Small intestine (tissue), 7 donors: ENCODE measurements at regions not wholly inside any gene's neighbourhood (a gene's known extent, or its start where the extent isn't known, plus 50 kb on each side); places are given as distances from the start of the nearest gene placed in this dataset.
"Not testable (repeated sequence)": the region's sequence is repeated elsewhere in the genome, so short reads cannot be mapped to it uniquely, and the experiment has no call there.

ENCODE experiments used
- DNase-seq, 2 donors: peaks; one replicate each; pipeline versions ENCODE4 v3.0.0 to v3.0.0-alpha.2; 2013
- FAIRE-seq: peaks from 2 replicates; lab custom pipeline; 2012; peaks lifted over from hg19 to GRCh38; lab: Jason Lieb, UNC
- H3K27ac ChIP-seq, 3 donors: one replicate each; pipeline ENCODE4 v1.5.1; 2013; ENCODE audit warnings: low read length in 2 of 3, mild to moderate bottlenecking in 2 of 3, control low read depth in 1 of 3, inconsistent platforms in 1 of 3, low read depth in 1 of 3, moderate library complexity in 1 of 3
- H3K27me3 ChIP-seq, 3 donors: one replicate each; pipeline ENCODE4 v1.6.1; 2013; ENCODE audit warnings: low read length in 3 of 3, inconsistent platforms in 1 of 3; ENCODE audit not compliant: control insufficient read depth in 3 of 3, insufficient read depth in 3 of 3
- H3K36me3 ChIP-seq, 3 donors: one replicate each; pipeline ENCODE4 v1.6.1; 2013; ENCODE audit warnings: low read length in 3 of 3, inconsistent platforms in 1 of 3, low read depth in 1 of 3, mild to moderate bottlenecking in 1 of 3, moderate library complexity in 1 of 3; ENCODE audit not compliant: control insufficient read depth in 3 of 3, insufficient read depth in 2 of 3
- H3K4me1 ChIP-seq, 3 donors: one replicate each; pipeline ENCODE4 v1.6.1; 2013; ENCODE audit warnings: low read length in 2 of 3, inconsistent platforms in 1 of 3, low read depth in 1 of 3, mild to moderate bottlenecking in 1 of 3, moderate library complexity in 1 of 3; ENCODE audit not compliant: control insufficient read depth in 3 of 3, insufficient read depth in 2 of 3
- H3K4me3 ChIP-seq, 3 donors: one replicate each; pipeline ENCODE4 v1.5.1; 2013; ENCODE audit warnings: low read length in 3 of 3, control low read depth in 1 of 3, inconsistent platforms in 1 of 3, low read depth in 1 of 3, mild to moderate bottlenecking in 1 of 3, moderate library complexity in 1 of 3
- H3K9me3 ChIP-seq, 2 donors: one replicate each; pipeline ENCODE4 v1.6.1; 2013; ENCODE audit warnings: low read depth in 1 of 2, low read length in 1 of 2; ENCODE audit not compliant: control insufficient read depth in 2 of 2, insufficient read depth in 1 of 2
- WGBS, 3 donors: extraction: QIAGEN DNeasy Blood & Tissue Kit; methylation state at CpG; one replicate each; pipeline ENCODE4 v1.1.7; 2013; 5-methylcytosine and 5-hydroxymethylcytosine counted together
- donor health status: healthy with polysubstance abuse.
- donor health status: control.
- donor health status: control.
- donor health status: Bipolar disorder and iron deficiency.
- donor health status: healthy.

- DNase-seq = no peak
- Histone ChIP-seq H3K9me3 (no peaks in the 10 kb centered on the region), H3K27me3 (no peaks in the 10 kb centered on the region), H3K36me3 (no peaks in the 10 kb centered on the region), H3K4me3 (no peak overlapping the region), H3K27ac (no peak overlapping the region), H3K4me1 (no peaks in the 10 kb centered on the region)
- WGBS, 3 donors = 77 to 81% (median 77%) methylated on average over 4 of the region's 4 CpGs
- FAIRE-seq = no peak
These were observed 166.3 kb upstream of the NYAP2 start for GRCh38 chr2:225233234-225233633.

GRCh38 chr2:225231900-225232299, 167.6 kb upstream of the NYAP2 start:
- Histone ChIP-seq H3K4me3 (no peak overlapping the region), H3K9me3 (no peaks in the 10 kb centered on the region), H3K27me3 (no peaks in the 10 kb centered on the region), H3K27ac (no peak overlapping the region), H3K4me1 (no peaks in the 10 kb centered on the region), H3K36me3 (no peaks in the 10 kb centered on the region)
- DNase-seq (no peak), FAIRE-seq (no peak)
- WGBS, 3 donors = 90 to 92% (median 92%) methylated on average over 6 of the region's 6 CpGs

- H3K27me3 ChIP-seq, H3K9me3 ChIP-seq, FAIRE-seq, H3K36me3 ChIP-seq, H3K4me1 ChIP-seq, H3K4me3 ChIP-seq, H3K27ac ChIP-seq, DNase-seq: not testable (repeated sequence)
- 86 to 92% (median 92%) methylated on average over 24 to 31 of the region's 31 CpGs for WGBS, 3 donors
These were observed 170.2 kb upstream of the NYAP2 start for GRCh38 chr2:225229346-225229745.

GRCh38 chr2:225226441-225226840, 173.1 kb upstream of the NYAP2 start:
- H3K27me3 ChIP-seq = no peaks in the 10 kb centered on the region
- 88 to 91% (median 88%) methylated on average over 4 of the region's 4 CpGs for WGBS, 3 donors
- no peaks in the 10 kb centered on the region for H3K4me1 ChIP-seq
- FAIRE-seq = no peak
- DNase-seq = no peak
- H3K4me3 ChIP-seq = no peak overlapping the region
- no peaks in the 10 kb centered on the region for H3K9me3 ChIP-seq
- no peak overlapping the region for H3K27ac ChIP-seq
- H3K36me3 ChIP-seq = no peaks in the 10 kb centered on the region

- H3K36me3 ChIP-seq = no peaks in the 10 kb centered on the region
- DNase-seq = no peak
These were observed 176.2 kb upstream of the NYAP2 start for GRCh38 chr2:225223301-225223700.

GRCh38 chr2:225207471-225207870, 165.2 kb upstream of the DOCK10 start:
- DNase-seq = no peak
- Histone ChIP-seq H3K4me3 (no peak overlapping the region), H3K27me3 (no peaks in the 10 kb centered on the region), H3K4me1 (no peaks in the 10 kb centered on the region), H3K36me3 (no peaks in the 10 kb centered on the region), H3K27ac (no peak overlapping the region), H3K9me3 (no peaks in the 10 kb centered on the region)
- FAIRE-seq = no peak
- 52 to 59% (median 54%) methylated on average over 3 of the region's 3 CpGs for WGBS, 3 donors

More at GRCh38 chr2:225223301-225223700, 176.2 kb upstream of the NYAP2 start:
- no peak overlapping the region for H3K4me3 ChIP-seq
- no peaks in the 10 kb centered on the region for H3K9me3 ChIP-seq
- H3K4me1 ChIP-seq = no peaks in the 10 kb centered on the region
- H3K27me3 ChIP-seq = no peaks in the 10 kb centered on the region
- H3K27ac ChIP-seq = no peak overlapping the region
- FAIRE-seq = no peak

GRCh38 chr2:225207043-225207442, 164.8 kb upstream of the DOCK10 start:
- no peaks in the 10 kb centered on the region for H3K9me3 ChIP-seq
- no peak overlapping the region for H3K4me3 ChIP-seq
- H3K4me1 ChIP-seq = no peaks in the 10 kb centered on the region
- FAIRE-seq (no peak), DNase-seq (no peak)
- H3K27me3 ChIP-seq = no peaks in the 10 kb centered on the region
- no peak overlapping the region for H3K27ac ChIP-seq
- 63 to 82% (median 70%) methylated on average over 1 of the region's 1 CpG for WGBS, 3 donors
- no peaks in the 10 kb centered on the region for H3K36me3 ChIP-seq

GRCh38 chr2:225196579-225196978, 154.3 kb upstream of the DOCK10 start:
- no peaks in the 10 kb centered on the region for H3K4me1 ChIP-seq

GRCh38 chr2:225192869-225193268, 150.6 kb upstream of the DOCK10 start:
- DNase-seq (no peak), FAIRE-seq (no peak)
- no peaks in the 10 kb centered on the region for H3K9me3 ChIP-seq
- 87 to 95% (median 89%) methylated on average over 3 of the region's 3 CpGs for WGBS, 3 donors
- no peaks in the 10 kb centered on the region for H3K36me3 ChIP-seq
- no peaks in the 10 kb centered on the region for H3K4me1 ChIP-seq
- H3K27me3 ChIP-seq = no peaks in the 10 kb centered on the region
- no peak overlapping the region for H3K27ac ChIP-seq
- no peak overlapping the region for H3K4me3 ChIP-seq

More at GRCh38 chr2:225196579-225196978, 154.3 kb upstream of the DOCK10 start:
- no peak for DNase-seq
- 83 to 94% (median 85%) methylated on average over 1 of the region's 1 CpG for WGBS, 3 donors
- Histone ChIP-seq H3K36me3 (no peaks in the 10 kb centered on the region), H3K9me3 (no peaks in the 10 kb centered on the region), H3K27ac (no peak overlapping the region), H3K4me3 (no peak overlapping the region), H3K27me3 (no peaks in the 10 kb centered on the region)
- FAIRE-seq = no peak
